A549 (cell line): ENCODE measurements at regions not wholly inside any gene's neighbourhood (a gene's known extent, or its start where the extent isn't known, plus 50 kb on each side); places are given as distances from the start of the nearest gene placed in this dataset.

Experiments used
- ATAC-seq, 2 experiments: fragments of 200-7000 bp in 1 of 2; fragments of >200 bp in 1 of 2; cut with Nextera tagmentation in 1 of 2; cut with Tn5 transposase in 1 of 2; 3 replicates each; pipeline versions ENCODE4 v1.8.0 to v1.9.1; 2018 to 2020; ENCODE audit warnings: mild to moderate bottlenecking in 1 of 2, moderate library complexity in 1 of 2
- CTCF ChIA-PET: fragments of 300-600 bp; sonication (Branson Sonifier 250); formaldehyde crosslinking; extraction: SDS; loops from one replicate; lab custom pipeline; 2021; ENCODE audit warnings: antibody characterized with exemption, inconsistent platforms; lab: Yijun Ruan, JAX
- POLR2A ChIA-PET: fragments of 350-600 bp; formaldehyde crosslinking; extraction: SDS; loops from one replicate; lab custom pipeline; 2021; ENCODE audit warnings: antibody characterized with exemption, inconsistent platforms; lab: Yijun Ruan, JAX
- DNase-seq, 2 experiments: peaks; one replicate each; pipeline versions ENCODE4 v3.0.0 to v3.0.0-alpha.2; 2011 to 2016; ENCODE audit warnings: low read depth in 1 of 2, low spot score in 1 of 2
- FAIRE-seq: peaks from 2 replicates; lab custom pipeline; 2011; peaks lifted over from hg19 to GRCh38; lab: Jason Lieb, UNC
- H3K27ac ChIP-seq, 2 experiments: fragments of >200 bp; sonication (Bioruptor Twin); formaldehyde crosslinking; 3 replicates each; pipeline ENCODE4 v1.5.1; 2016 to 2017
- H3K4me1 ChIP-seq: fragments of >200 bp; sonication (Bioruptor Twin); formaldehyde crosslinking; 3 replicates; pipeline ENCODE4 v1.6.1; 2016
- H3K4me2 ChIP-seq: fragments of >200 bp; sonication (Bioruptor Twin); formaldehyde crosslinking; 3 replicates; pipeline ENCODE4 v1.6.1; 2016
- H3K4me3 ChIP-seq: fragments of >200 bp; sonication (Bioruptor Twin); formaldehyde crosslinking; 3 replicates; pipeline ENCODE4 v1.5.1; 2016
- H3K9me3 ChIP-seq: fragments of >200 bp; sonication (Bioruptor Twin); formaldehyde crosslinking; 3 replicates; pipeline ENCODE4 v1.6.1; 2016
- ATOH8 ChIP-seq: fragments of 250-450 bp; sonication (Bioruptor Pico); IDR thresholded peaks from 2 replicates; pipeline ENCODE4 v1.5.0; 2020; ENCODE audit warnings: low read depth, mild to moderate bottlenecking, moderate library complexity
- BCL3 ChIP-seq: fragments of >200 bp; sonication (Bioruptor Twin); formaldehyde crosslinking; IDR thresholded peaks from 3 replicates; pipeline ENCODE4 v1.6.1; 2016
- BHLHE40 ChIP-seq: IDR thresholded peaks from 2 replicates; pipeline ENCODE4 v1.6.1; 2012; ENCODE audit warnings: low read depth, low read length, inconsistent platforms
- CEBPB ChIP-seq, 2 experiments: fragments of >200 bp in 1 of 2; sonication (Bioruptor Twin) in 1 of 2; formaldehyde crosslinking in 1 of 2; IDR thresholded peaks; 2 replicates each; pipeline ENCODE4 v1.6.1; 2012 to 2016
- CHD2 ChIP-seq: fragments of 150-350 bp; IDR thresholded peaks from 2 replicates; pipeline ENCODE4 v1.6.1; 2014; ENCODE audit warnings: low read length; ENCODE audit not compliant: partially characterized antibody
- EHMT2 ChIP-seq: fragments of 200-600 bp; sonication (generic); IDR thresholded peaks from 2 replicates; pipeline ENCODE4 v1.6.1; 2016; ENCODE audit warnings: antibody characterized with exemption, low read depth, mild to moderate bottlenecking, moderate library complexity
- EP300 ChIP-seq, 2 experiments: fragments of >200 bp; sonication (Bioruptor Twin); formaldehyde crosslinking; IDR thresholded peaks; 2 replicates in 1 of 2; 3 replicates in 1 of 2; pipeline ENCODE4 v1.6.1; 2016 to 2017
- FOSB ChIP-seq: fragments of 250-450 bp; sonication (Bioruptor Pico); IDR thresholded peaks from 2 replicates; pipeline ENCODE4 v1.5.0; 2020; ENCODE audit warnings: mild to moderate bottlenecking, moderate library complexity
- HEYL ChIP-seq: fragments of 250-450 bp; sonication (Bioruptor Pico); IDR thresholded peaks from 2 replicates; pipeline ENCODE4 v1.8.0; 2021; ENCODE audit warnings: mild to moderate bottlenecking, moderate library complexity
- HOXA7 ChIP-seq: fragments of 250-450 bp; sonication (Bioruptor Pico); IDR thresholded peaks from 2 replicates; pipeline ENCODE4 v1.5.0; 2020; ENCODE audit warnings: mild to moderate bottlenecking, moderate library complexity
- HOXB5 ChIP-seq: fragments of 250-450 bp; sonication (Bioruptor Pico); IDR thresholded peaks from 2 replicates; pipeline ENCODE4 v1.5.0; 2020; ENCODE audit warnings: mild to moderate bottlenecking, moderate library complexity
- KDM5A ChIP-seq: fragments of 200-600 bp; sonication (generic); IDR thresholded peaks from 2 replicates; pipeline ENCODE4 v1.6.1; 2016; ENCODE audit warnings: antibody characterized with exemption, mild to moderate bottlenecking
- NPAS2 ChIP-seq: fragments of 250-450 bp; sonication (Bioruptor Pico); IDR thresholded peaks from 2 replicates; pipeline ENCODE4 v1.8.0; 2022; ENCODE audit warnings: mild to moderate bottlenecking, moderate library complexity, borderline replicate concordance
- NR3C1 ChIP-seq: fragments of >200 bp; sonication (Bioruptor Twin); formaldehyde crosslinking; IDR thresholded peaks from 3 replicates; pipeline ENCODE4 v1.6.1; 2017
- POLR2A ChIP-seq: IDR thresholded peaks from 2 replicates; pipeline ENCODE4 v1.6.1; 2012; ENCODE audit warnings: mild to moderate bottlenecking, low read length
- REST ChIP-seq: fragments of 200-600 bp; sonication (generic); IDR thresholded peaks from 2 replicates; pipeline ENCODE4 v1.6.1; 2016; ENCODE audit warnings: antibody characterized with exemption, mild to moderate bottlenecking, moderate library complexity
- RNF2 ChIP-seq: fragments of 200-600 bp; sonication (generic); IDR thresholded peaks from 2 replicates; pipeline ENCODE4 v1.6.1; 2016; ENCODE audit warnings: low read depth, mild to moderate bottlenecking, antibody characterized with exemption, moderate library complexity, borderline replicate concordance
- SMC3 ChIP-seq: fragments of >200 bp; sonication (Bioruptor Twin); formaldehyde crosslinking; IDR thresholded peaks from 3 replicates; pipeline ENCODE4 v1.6.1; 2018; ENCODE audit warnings: inconsistent platforms
- TP53 ChIP-seq: fragments of 250-450 bp; sonication (Bioruptor Pico); IDR thresholded peaks from 2 replicates; pipeline ENCODE4 v1.5.0; 2021; ENCODE audit warnings: mild to moderate bottlenecking, moderate library complexity
- USF2 ChIP-seq: fragments of 450-650 bp; IDR thresholded peaks from 2 replicates; pipeline ENCODE4 v1.6.1; 2014; ENCODE audit warnings: antibody characterized with exemption
- ZSCAN20 ChIP-seq: fragments of 250-450 bp; sonication (Bioruptor Pico); IDR thresholded peaks from 2 replicates; pipeline ENCODE4 v1.8.0; 2022; ENCODE audit warnings: mild to moderate bottlenecking, moderate library complexity
- WGBS: methylation state at CpG from one replicate; pipeline ENCODE4 v1.1.6; 2017; ENCODE audit errors: missing lambda C conversion rate; 5-methylcytosine and 5-hydroxymethylcytosine counted together

- POLR2A ChIA-PET, result no interaction called here
- TF ChIP-seq CEBPB (IDR thresholded peaks at IDR 0.05), result no peak
- no peak for TF ChIP-seq BHLHE40
- no peak for TF ChIP-seq FOSB
- TF ChIP-seq HEYL (CRISPR knock-in tag), result no peak
- no peak for TF ChIP-seq HOXB5 (CRISPR knock-in tag)
- ATAC-seq, result no peak
- DNase-seq, result no peak
- CTCF ChIA-PET, result no interaction called here
- Histone ChIP-seq H3K9me3 (no peaks in the 10 kb centered on the region), H3K4me2 (no peak overlapping the region), H3K27ac (no peak overlapping the region), H3K4me1 (no peaks in the 10 kb centered on the region), H3K4me3 (no peak overlapping the region)
- WGBS, result 61% methylated on average over 3 of the region's 3 CpGs
- FAIRE-seq, result no peak
Measured at GRCh38 chr6:51289041-51289440, 470.4 kb downstream of the TFAP2B start.

- no peak for DNase-seq
- FAIRE-seq, result no peak
- WGBS, result 0% methylated on average over 1 of the region's 1 CpG
- Histone ChIP-seq H3K27ac (no peak overlapping the region), H3K4me2 (no peak overlapping the region), H3K4me3 (no peak overlapping the region), H3K9me3 (no peaks in the 10 kb centered on the region), H3K4me1 (no peaks in the 10 kb centered on the region)
- POLR2A ChIA-PET, result no interaction called here
- CTCF ChIA-PET, result no interaction called here
- no peak for TF ChIP-seq CHD2
- no peak for TF ChIP-seq EP300 (IDR thresholded peaks at IDR 0.05)
- TF ChIP-seq KDM5A, result no peak
- TF ChIP-seq POLR2A, result no peak
- no peak for TF ChIP-seq EHMT2
- TF ChIP-seq NPAS2 (CRISPR knock-in tag), result no peak
- TF ChIP-seq HOXA7 (CRISPR knock-in tag), result no peak
- TF ChIP-seq ZSCAN20, result no peak
- TF ChIP-seq REST, result no peak
- ATAC-seq, result no peak
Measured at GRCh38 chr6:51292659-51293058, 474.0 kb downstream of the TFAP2B start.

GRCh38 chr6:51299621-51300380 lies 481.1 kb downstream of the TFAP2B start:
- POLR2A ChIA-PET, result no interaction called here
- no peak overlapping the region for H3K4me3 ChIP-seq
- no peak for ATAC-seq
- CTCF ChIA-PET, result no interaction called here
- H3K4me1 ChIP-seq, result no peaks in the 10 kb centered on the region
- DNase-seq, result no peak
- no peaks in the 10 kb centered on the region for H3K9me3 ChIP-seq
- H3K4me2 ChIP-seq, result no peak overlapping the region
- FAIRE-seq, result no peak
- WGBS, result 0% methylated on average over 3 of the region's 3 CpGs
- TF ChIP-seq RNF2 (no peak), BCL3 (no peak), TP53 (CRISPR knock-in tag) (no peak), USF2 (no peak), ATOH8 (CRISPR knock-in tag) (no peak), NR3C1 (no peak), EHMT2 (no peak), SMC3 (no peak)
- TF ChIP-seq, all 56 proteins: peak for 0
- no peak overlapping the region for H3K27ac ChIP-seq
